OCI-LY3 (cell line): ENCODE measurements at regions not wholly inside any gene's neighbourhood (a gene's known extent, or its start where the extent isn't known, plus 50 kb on each side); places are given as distances from the start of the nearest gene placed in this dataset.

ENCODE experiments used
- H2AFZ ChIP-seq: fragments of 200-600, 300-600 bp; shearing (Covaris generic); 2 replicates; pipeline ENCODE4 v1.6.0; 2014; ENCODE audit warnings: antibody characterized with exemption, low read depth, low read length
- H3K27ac ChIP-seq: fragments of 200-600, 300-600 bp; sonication (generic); 2 replicates; pipeline ENCODE4 v1.5.1; 2014; ENCODE audit warnings: mild to moderate bottlenecking, low read length, moderate library complexity, mixed read lengths
- H3K27me3 ChIP-seq: fragments of 200-600, 300-600 bp; sonication (generic); 2 replicates; pipeline ENCODE4 v1.6.1; 2014; ENCODE audit warnings: low read depth, low read length, mixed read lengths
- H3K36me3 ChIP-seq: fragments of 200-600, 300-600 bp; sonication (generic); replicated peaks from 2 replicates; pipeline ENCODE3; 2014; ENCODE audit warnings: low read depth, low read length, mixed read lengths
- H3K4me1 ChIP-seq: fragments of 300-600, 200-600 bp; sonication (generic); 2 replicates; pipeline ENCODE4 v1.6.1; 2014; ENCODE audit warnings: low read length, mixed read lengths
- H3K4me2 ChIP-seq: fragments of 200-600, 300-600 bp; sonication (generic); 2 replicates; pipeline ENCODE4 v1.6.1; 2014; ENCODE audit warnings: low read length, mixed read lengths
- H3K4me3 ChIP-seq: fragments of 300-600, 200-600 bp; sonication (generic); 2 replicates; pipeline ENCODE4 v1.5.1; 2014; ENCODE audit warnings: antibody characterized with exemption, mild to moderate bottlenecking, low read length, moderate library complexity
- H3K79me2 ChIP-seq: fragments of 300-600, 200-600 bp; shearing (Covaris generic); 2 replicates; pipeline ENCODE4 v1.6.1; 2014; ENCODE audit warnings: mild to moderate bottlenecking, low read length, mixed read lengths
- H3K9ac ChIP-seq: fragments of 300-600, 200-600 bp; shearing (Covaris generic); 2 replicates; pipeline ENCODE4 v1.6.0; 2014; ENCODE audit warnings: mild to moderate bottlenecking, low read length, moderate library complexity
- H3K9me3 ChIP-seq: fragments of 200-600, 300-600 bp; shearing (Covaris generic); 2 replicates; pipeline ENCODE4 v1.6.1; 2014; ENCODE audit warnings: low read length, mixed read lengths; ENCODE audit not compliant: insufficient read depth
- H4K20me1 ChIP-seq: fragments of 200-600, 300-600 bp; sonication (generic); 2 replicates; pipeline ENCODE4 v1.6.1; 2016; ENCODE audit warnings: low read length, mixed read lengths; ENCODE audit not compliant: insufficient read depth
- EZH2phosphoT487 ChIP-seq: fragments of 200-600 bp; shearing (Covaris generic); IDR thresholded peaks from 2 replicates; pipeline ENCODE4 v1.6.1; 2018; ENCODE audit warnings: antibody characterized with exemption, mixed run types, low read depth
- TF ChIP-seq, protein P1 (sequence below): fragments of 200-600, 300-600 bp; sonication (generic); IDR thresholded peaks from 2 replicates; pipeline ENCODE4 v1.5.1; 2014; ENCODE audit warnings: antibody characterized with exemption, low read length, low read depth

DNA sequence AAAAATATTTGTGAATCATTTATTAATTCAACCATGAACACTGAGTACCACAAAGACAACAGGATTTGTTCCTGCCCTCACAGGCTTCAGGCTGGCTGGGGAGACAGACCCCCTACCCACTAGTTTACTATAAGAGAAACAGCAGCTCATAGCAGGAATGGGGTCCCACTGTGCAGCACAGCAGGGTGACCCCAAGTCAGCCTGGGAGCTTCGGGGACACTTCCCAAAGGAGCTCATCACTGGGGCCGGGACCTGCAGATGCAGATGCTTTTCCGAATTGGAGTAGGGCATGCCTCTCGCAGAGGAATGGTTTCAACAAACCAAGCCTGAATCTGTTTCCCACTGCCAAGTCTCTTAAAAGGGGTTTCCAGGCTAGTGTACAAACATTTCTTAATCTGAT lies 176.2 kb upstream of the PWP1 start:
- Histone ChIP-seq H3K27ac (no peak overlapping the region), H3K4me1 (no peaks in the 10 kb centered on the region), H3K4me3 (no peak overlapping the region), H3K9me3 (no peaks in the 10 kb centered on the region), H2AFZ (no peak overlapping the region), H3K27me3 (peaks cover 46% of the 10 kb centered on the region), H3K79me2 (no peaks in the 10 kb centered on the region), H4K20me1 (no peaks in the 10 kb centered on the region), H3K4me2 (no peak overlapping the region), H3K9ac (no peak overlapping the region), H3K36me3 (no peaks in the 10 kb centered on the region)
- TF ChIP-seq EZH2phosphoT487 = no peak
- TF ChIP-seq, protein P1, sequence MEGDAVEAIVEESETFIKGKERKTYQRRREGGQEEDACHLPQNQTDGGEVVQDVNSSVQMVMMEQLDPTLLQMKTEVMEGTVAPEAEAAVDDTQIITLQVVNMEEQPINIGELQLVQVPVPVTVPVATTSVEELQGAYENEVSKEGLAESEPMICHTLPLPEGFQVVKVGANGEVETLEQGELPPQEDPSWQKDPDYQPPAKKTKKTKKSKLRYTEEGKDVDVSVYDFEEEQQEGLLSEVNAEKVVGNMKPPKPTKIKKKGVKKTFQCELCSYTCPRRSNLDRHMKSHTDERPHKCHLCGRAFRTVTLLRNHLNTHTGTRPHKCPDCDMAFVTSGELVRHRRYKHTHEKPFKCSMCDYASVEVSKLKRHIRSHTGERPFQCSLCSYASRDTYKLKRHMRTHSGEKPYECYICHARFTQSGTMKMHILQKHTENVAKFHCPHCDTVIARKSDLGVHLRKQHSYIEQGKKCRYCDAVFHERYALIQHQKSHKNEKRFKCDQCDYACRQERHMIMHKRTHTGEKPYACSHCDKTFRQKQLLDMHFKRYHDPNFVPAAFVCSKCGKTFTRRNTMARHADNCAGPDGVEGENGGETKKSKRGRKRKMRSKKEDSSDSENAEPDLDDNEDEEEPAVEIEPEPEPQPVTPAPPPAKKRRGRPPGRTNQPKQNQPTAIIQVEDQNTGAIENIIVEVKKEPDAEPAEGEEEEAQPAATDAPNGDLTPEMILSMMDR = no peak

DNA sequence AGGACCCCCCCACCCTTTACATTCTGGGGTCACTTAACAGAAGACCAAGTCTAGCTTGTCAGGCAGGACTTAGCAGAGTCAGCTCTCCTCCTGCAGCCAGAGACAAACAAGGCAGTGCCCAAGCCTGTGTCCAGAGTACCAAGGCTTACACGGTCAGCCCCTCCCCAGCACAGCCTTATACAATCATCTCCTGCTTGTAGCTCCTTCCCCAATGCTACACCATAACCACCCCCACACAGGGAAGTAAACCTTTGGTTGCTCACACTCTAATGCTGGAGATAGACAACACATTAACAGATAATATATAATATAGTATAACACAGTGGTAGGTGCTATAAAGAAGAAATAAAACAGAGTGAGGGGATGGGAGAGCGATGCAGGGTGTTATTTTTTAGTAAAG lies 175.4 kb upstream of the PWP1 start:
- H3K4me3 ChIP-seq = no peak overlapping the region
- H3K4me2 ChIP-seq = no peak overlapping the region
- H3K27ac ChIP-seq = no peak overlapping the region
- no peak overlapping the region for H2AFZ ChIP-seq
- no peaks in the 10 kb centered on the region for H3K79me2 ChIP-seq
- no peaks in the 10 kb centered on the region for H3K4me1 ChIP-seq
- H4K20me1 ChIP-seq = no peaks in the 10 kb centered on the region
- no peaks in the 10 kb centered on the region for H3K36me3 ChIP-seq
- H3K9me3 ChIP-seq = no peaks in the 10 kb centered on the region
- TF ChIP-seq, protein P1 = no peak
- TF ChIP-seq EZH2phosphoT487 = no peak
- H3K9ac ChIP-seq = no peak overlapping the region
- peaks cover 46% of the 10 kb centered on the region for H3K27me3 ChIP-seq

DNA sequence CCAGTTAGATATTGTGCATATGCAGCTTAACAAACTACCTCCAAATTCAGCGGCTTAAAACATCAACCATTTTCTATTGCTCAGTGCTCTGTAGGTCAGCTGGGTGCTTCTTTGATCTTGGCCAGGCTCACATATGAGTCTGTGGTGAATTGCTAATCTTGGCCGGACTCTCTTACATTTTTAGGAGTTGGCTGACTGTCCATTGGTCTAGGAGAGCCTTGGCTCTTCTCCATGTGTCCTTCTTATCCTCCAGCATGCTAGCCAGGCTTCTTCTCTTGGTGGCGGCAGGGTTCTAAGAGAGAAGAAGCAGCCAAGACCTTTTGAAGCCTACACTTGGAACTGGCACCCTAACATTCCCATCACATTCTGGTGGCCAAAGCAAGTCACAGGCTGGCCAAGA lies 174.3 kb upstream of the PWP1 start:
- Histone ChIP-seq H3K4me3 (no peak overlapping the region), H3K9ac (no peak overlapping the region), H3K4me2 (no peak overlapping the region), H3K27me3 (peaks cover 46% of the 10 kb centered on the region), H2AFZ (no peak overlapping the region), H3K27ac (no peak overlapping the region), H3K79me2 (no peaks in the 10 kb centered on the region), H3K36me3 (no peaks in the 10 kb centered on the region), H4K20me1 (no peaks in the 10 kb centered on the region), H3K9me3 (no peaks in the 10 kb centered on the region), H3K4me1 (0 out of 2 replicates have a peak, but pooled peaks cover 3% of the 10 kb centered on the region)
- TF ChIP-seq, protein P1 = no peak
- no peak for TF ChIP-seq EZH2phosphoT487

DNA sequence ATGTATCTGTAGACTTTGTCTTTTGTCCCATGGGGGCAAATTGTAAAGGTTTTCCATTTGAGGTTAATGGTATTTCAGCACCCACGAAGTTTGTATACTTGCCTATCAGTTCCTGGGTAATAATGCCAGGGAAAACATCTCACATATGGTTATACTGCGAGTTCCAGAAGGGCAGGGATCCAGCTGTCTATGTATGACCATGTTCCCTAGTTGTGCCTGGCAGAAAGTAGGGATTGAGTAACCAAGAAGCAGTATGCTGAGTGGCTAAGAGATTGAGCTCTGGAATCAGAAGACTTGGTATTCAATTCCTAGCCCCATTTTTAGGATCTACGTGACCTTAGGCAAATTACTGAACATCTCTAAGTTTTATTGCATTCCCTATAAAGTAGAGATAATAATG lies 173.2 kb upstream of the PWP1 start:
- Histone ChIP-seq H2AFZ (no peak overlapping the region), H3K36me3 (no peaks in the 10 kb centered on the region), H3K4me2 (no peak overlapping the region), H3K27ac (no peak overlapping the region), H3K27me3 (peaks cover 39% of the 10 kb centered on the region), H3K4me3 (no peak overlapping the region), H3K9me3 (no peaks in the 10 kb centered on the region), H3K4me1 (0 out of 2 replicates have a peak, but pooled peaks cover 3% of the 10 kb centered on the region), H4K20me1 (no peaks in the 10 kb centered on the region), H3K79me2 (no peaks in the 10 kb centered on the region), H3K9ac (no peak overlapping the region)
- TF ChIP-seq EZH2phosphoT487 = no peak
- TF ChIP-seq, protein P1 = no peak
